Neuron (in vitro differentiated cells): ENCODE measurements at regions not wholly inside any gene's neighbourhood (a gene's known extent, or its start where the extent isn't known, plus 50 kb on each side); places are given as distances from the start of the nearest gene placed in this dataset.

Source experiments
- H2AFZ ChIP-seq: one replicate; pipeline ENCODE4 v1.6.1; 2013; ENCODE audit warnings: low read depth, mild to moderate bottlenecking, inconsistent platforms, low read length, moderate library complexity
- H3K27me3 ChIP-seq: one replicate; pipeline ENCODE4 v1.6.1; 2013; ENCODE audit warnings: low read length; ENCODE audit not compliant: insufficient read depth
- H3K36me3 ChIP-seq: one replicate; pipeline ENCODE4 v1.6.1; 2013; ENCODE audit warnings: low read length; ENCODE audit not compliant: insufficient read depth
- H3K4me1 ChIP-seq: one replicate; pipeline ENCODE4 v1.6.1; 2013; ENCODE audit warnings: low read length; ENCODE audit not compliant: insufficient read depth
- H3K4me3 ChIP-seq: 2 replicates; pipeline ENCODE4 v1.5.1; 2013; ENCODE audit warnings: mild to moderate bottlenecking, low read length, moderate library complexity
- H3K9me3 ChIP-seq: one replicate; pipeline ENCODE4 v1.6.1; 2013; ENCODE audit warnings: low read length

DNA sequence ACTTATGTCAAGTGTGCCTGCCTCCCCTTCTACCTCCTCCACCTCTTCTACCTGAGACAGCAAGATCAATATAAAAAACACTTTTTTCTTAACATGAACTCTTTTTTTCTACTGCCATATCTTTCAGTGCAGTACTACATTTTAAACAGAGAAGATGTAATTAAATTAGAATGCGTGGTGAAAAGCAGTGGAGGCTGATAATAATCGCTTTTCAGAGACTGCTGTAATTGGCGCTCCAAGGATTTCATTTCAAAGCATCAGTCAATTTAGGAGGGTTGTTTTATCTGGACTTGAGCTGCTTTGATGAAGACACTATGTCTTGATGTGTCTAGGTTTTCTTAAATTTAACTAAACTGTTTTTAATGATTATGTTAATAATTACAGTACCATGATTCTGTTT, 85.3 kb upstream of the CRBN start:
- Histone ChIP-seq H3K9me3 (no peaks in the 10 kb centered on the region), H3K27me3 (no peaks in the 10 kb centered on the region)

DNA sequence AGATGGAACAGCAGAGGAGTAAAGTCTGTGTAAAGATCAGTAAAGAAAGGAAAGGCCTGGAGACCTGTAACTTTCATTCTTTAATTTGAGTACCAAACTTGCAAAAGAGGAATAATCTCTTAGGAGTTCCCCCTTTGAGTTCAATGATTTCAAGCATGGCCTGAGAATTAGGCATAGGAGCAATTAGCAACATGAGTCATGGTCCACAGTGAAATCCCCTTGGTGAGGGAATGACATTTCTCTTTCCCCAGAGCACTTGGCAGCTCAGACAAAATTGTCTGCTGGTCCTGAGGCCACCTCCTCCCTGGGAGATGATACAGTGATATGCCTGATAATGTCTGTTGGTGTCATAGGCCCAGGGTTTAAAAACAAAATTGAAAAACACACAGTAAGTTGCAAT, 81.4 kb upstream of the CRBN start:
- H3K4me1 ChIP-seq: no peaks in the 10 kb centered on the region
- H3K27me3 ChIP-seq: no peaks in the 10 kb centered on the region
- no peak overlapping the region for H2AFZ ChIP-seq
- H3K36me3 ChIP-seq: no peaks in the 10 kb centered on the region
- H3K9me3 ChIP-seq: no peaks in the 10 kb centered on the region
- no peak overlapping the region for H3K4me3 ChIP-seq

More for the DNA sequence above, 85.3 kb upstream of the CRBN start:
- Histone ChIP-seq H2AFZ (no peak overlapping the region), H3K4me3 (no peak overlapping the region), H3K36me3 (no peaks in the 10 kb centered on the region), H3K4me1 (no peaks in the 10 kb centered on the region)

DNA sequence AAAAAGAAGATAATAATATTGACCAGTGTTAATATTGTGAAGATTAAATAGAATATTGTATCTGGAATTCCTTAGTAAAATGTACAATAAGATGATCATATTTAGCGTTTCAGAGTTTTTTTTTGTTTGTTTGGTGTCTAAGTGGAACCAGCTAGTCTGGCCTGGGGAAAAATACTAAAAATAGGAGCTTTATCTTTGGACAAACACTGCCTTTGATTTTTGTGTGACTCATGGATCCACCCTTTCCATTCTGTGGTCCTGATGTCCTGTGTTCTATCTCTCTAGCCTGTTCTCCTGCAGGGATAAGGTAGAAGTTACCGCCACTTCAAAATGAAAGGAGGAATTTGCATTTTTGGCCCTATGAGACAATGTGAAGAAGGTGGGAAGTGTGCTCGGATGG, 79.7 kb upstream of the CRBN start:
- Histone ChIP-seq H3K4me3 (no peak overlapping the region), H3K27me3 (no peaks in the 10 kb centered on the region), H3K4me1 (no peaks in the 10 kb centered on the region), H2AFZ (no peak overlapping the region), H3K9me3 (no peaks in the 10 kb centered on the region), H3K36me3 (no peaks in the 10 kb centered on the region)

DNA sequence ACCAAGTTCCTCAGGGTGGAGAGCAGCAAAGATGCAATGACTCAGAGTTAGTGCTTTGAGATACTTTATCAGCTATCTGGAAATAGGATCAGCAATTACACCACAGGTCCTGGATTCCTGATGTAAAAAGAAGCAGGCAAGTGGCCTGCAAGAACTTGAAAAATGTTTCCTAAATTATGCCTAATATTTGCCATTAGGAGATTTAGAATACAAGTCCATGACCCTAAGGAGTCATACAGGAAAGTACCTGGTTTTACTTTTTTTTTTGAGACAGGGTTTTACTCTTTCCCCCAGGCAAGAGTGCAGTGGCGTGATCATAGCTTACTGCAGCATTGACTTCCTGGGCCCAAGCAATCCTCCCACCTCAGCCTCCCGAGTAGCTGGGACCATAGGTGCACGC, 78.8 kb upstream of the CRBN start:
- Histone ChIP-seq H3K4me3 (no peak overlapping the region), H3K4me1 (no peaks in the 10 kb centered on the region), H3K27me3 (no peaks in the 10 kb centered on the region), H3K36me3 (no peaks in the 10 kb centered on the region), H2AFZ (no peak overlapping the region), H3K9me3 (no peaks in the 10 kb centered on the region)

DNA sequence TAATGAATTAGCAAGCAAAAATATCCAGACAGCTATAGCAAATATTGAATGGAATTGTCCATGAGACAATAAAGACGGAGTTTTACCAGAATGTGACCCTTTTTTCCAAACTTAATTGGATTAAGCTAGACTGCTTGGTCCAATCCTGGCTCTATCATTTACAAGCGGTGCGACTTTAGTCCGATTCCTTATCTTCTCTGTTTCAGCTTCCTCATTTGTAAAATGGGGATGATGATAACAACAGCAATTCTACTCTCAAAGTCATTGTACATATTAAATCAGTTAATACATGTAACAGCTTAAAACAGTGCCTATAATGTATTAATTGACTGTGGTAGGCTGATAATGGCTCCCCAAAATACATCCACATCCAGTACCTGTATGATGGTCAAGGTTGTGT, 62.1 kb upstream of the CRBN start:
- Histone ChIP-seq H2AFZ (no peak overlapping the region), H3K36me3 (no peaks in the 10 kb centered on the region), H3K4me1 (no peaks in the 10 kb centered on the region), H3K4me3 (no peak overlapping the region), H3K27me3 (no peaks in the 10 kb centered on the region), H3K9me3 (no peaks in the 10 kb centered on the region)

DNA sequence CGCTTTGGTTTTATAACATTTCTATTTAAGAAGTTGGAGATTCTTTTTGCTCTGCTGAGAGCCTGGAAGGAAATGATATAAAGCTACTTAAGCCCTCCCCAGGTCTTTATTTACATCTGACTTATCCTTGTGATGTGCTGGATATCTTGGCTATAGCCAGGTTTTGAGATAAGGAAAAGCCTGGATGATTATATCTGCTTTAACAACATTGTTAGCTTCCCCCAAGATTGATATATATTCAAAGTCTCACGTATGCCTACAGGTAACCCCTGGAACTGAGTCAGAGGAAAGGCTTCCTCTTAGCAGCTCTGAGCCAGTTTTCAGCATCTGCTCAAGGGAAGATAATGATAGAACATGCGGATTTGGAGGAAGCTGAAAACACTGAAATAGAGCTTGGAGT, 61.5 kb upstream of the CRBN start:
- no peak overlapping the region for H2AFZ ChIP-seq
- H3K4me1 ChIP-seq: no peaks in the 10 kb centered on the region
- H3K4me3 ChIP-seq: no peak overlapping the region
- no peaks in the 10 kb centered on the region for H3K36me3 ChIP-seq
- no peaks in the 10 kb centered on the region for H3K9me3 ChIP-seq
- no peaks in the 10 kb centered on the region for H3K27me3 ChIP-seq

DNA sequence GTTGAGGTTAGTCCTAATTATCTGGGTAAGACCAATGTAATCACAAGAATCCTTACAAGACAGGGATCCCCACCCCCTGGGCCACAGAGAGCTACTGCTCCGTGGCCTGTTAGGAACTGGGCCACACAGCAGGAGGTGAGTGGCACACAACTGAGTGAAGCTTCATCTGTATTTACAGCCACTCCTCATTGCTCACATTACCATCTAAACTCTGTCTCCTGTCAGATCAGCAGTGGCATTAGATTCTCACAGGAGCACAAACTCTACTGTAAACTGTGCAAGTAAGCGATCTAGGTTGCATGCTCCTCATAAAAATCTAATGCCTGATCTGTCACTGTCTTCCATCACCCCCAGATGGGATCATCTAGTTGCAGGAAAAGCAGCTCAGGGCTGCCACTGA, 58.5 kb upstream of the CRBN start:
- H3K9me3 ChIP-seq: no peaks in the 10 kb centered on the region
- H3K4me1 ChIP-seq: no peaks in the 10 kb centered on the region
- no peak overlapping the region for H3K4me3 ChIP-seq
- H3K36me3 ChIP-seq: no peaks in the 10 kb centered on the region
- H3K27me3 ChIP-seq: no peaks in the 10 kb centered on the region
- no peak overlapping the region for H2AFZ ChIP-seq

DNA sequence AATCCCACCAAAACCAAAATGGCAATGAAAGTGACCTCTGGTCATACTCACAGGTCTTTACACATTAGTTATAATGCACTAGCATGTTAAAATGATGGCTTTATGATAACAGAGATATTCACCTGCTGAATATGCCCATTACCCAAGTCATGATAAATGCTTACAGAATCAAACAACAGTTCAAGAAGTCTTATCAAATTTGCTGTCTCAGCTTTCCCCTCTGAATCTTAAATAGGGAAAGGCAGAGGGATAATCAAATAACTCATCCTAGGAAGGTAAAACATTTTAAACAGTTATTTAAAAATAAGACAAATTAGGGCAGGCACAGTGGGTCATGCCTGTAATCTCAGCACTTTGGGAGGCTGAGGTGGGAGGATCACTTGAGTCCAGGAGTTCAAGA, 52.8 kb upstream of the CRBN start:
- Histone ChIP-seq H3K36me3 (no peaks in the 10 kb centered on the region), H3K9me3 (peaks cover 2% of the 10 kb centered on the region), H2AFZ (no peak overlapping the region), H3K4me1 (no peaks in the 10 kb centered on the region), H3K4me3 (no peak overlapping the region), H3K27me3 (no peaks in the 10 kb centered on the region)
